H9 (cell line): ENCODE measurements at regions not wholly inside any gene's neighbourhood (a gene's known extent, or its start where the extent isn't known, plus 50 kb on each side); places are given as distances from the start of the nearest gene placed in this dataset.

Source experiments
- DNase-seq: peaks from one replicate; pipeline ENCODE4 v3.0.0-alpha.2; 2017
- H2AFZ ChIP-seq: one replicate; pipeline ENCODE4 v1.6.1; 2013; ENCODE audit warnings: mild to moderate bottlenecking, low read length, control low read depth, moderate library complexity
- H2AK5ac ChIP-seq: 2 replicates; pipeline ENCODE4 v1.6.1; 2013; ENCODE audit warnings: low read length, control low read depth, mixed read lengths; ENCODE audit not compliant: insufficient read length
- H2BK120ac ChIP-seq: one replicate; pipeline ENCODE4 v1.6.1; 2013; ENCODE audit warnings: low read depth, mild to moderate bottlenecking, low read length, control low read depth, inconsistent platforms; ENCODE audit not compliant: poor library complexity, severe bottlenecking
- H2BK12ac ChIP-seq: 2 replicates; pipeline ENCODE4 v1.6.1; 2013; ENCODE audit warnings: low read length, control low read depth, mixed read lengths, low read depth; ENCODE audit not compliant: insufficient read length
- H2BK15ac ChIP-seq: 2 replicates; pipeline ENCODE4 v1.6.1; 2013; ENCODE audit warnings: low read depth, low read length, control low read depth
- H2BK20ac ChIP-seq: one replicate; pipeline ENCODE4 v1.6.1; 2013; ENCODE audit warnings: low read depth, mild to moderate bottlenecking, low read length, control low read depth, inconsistent platforms; ENCODE audit not compliant: poor library complexity, severe bottlenecking
- H2BK5ac ChIP-seq: 2 replicates; pipeline ENCODE4 v1.6.1; 2013; ENCODE audit warnings: low read length, control low read depth, mixed read lengths; ENCODE audit not compliant: insufficient read length
- H3K14ac ChIP-seq: 2 replicates; pipeline ENCODE4 v1.6.1; 2013; ENCODE audit warnings: low read length, control low read depth; ENCODE audit not compliant: insufficient read depth
- H3K18ac ChIP-seq: 2 replicates; pipeline ENCODE4 v1.6.1; 2013; ENCODE audit warnings: low read depth, mild to moderate bottlenecking, mixed read lengths, low read length, control low read depth; ENCODE audit not compliant: insufficient read length
- H3K23ac ChIP-seq: 2 replicates; pipeline ENCODE4 v1.6.1; 2013; ENCODE audit warnings: low read length, control low read depth, mixed read lengths, low read depth; ENCODE audit not compliant: insufficient read length
- H3K23me2 ChIP-seq: 2 replicates; pipeline ENCODE4 v1.6.1; 2013; ENCODE audit warnings: low read depth, mild to moderate bottlenecking, mixed read lengths, low read length, control low read depth; ENCODE audit not compliant: insufficient read length, poor library complexity, severe bottlenecking
- H3K27ac ChIP-seq: 2 replicates; pipeline ENCODE4 v1.5.1; 2013; ENCODE audit warnings: low read length, control low read depth, mixed read lengths, low read depth; ENCODE audit not compliant: insufficient read length
- H3K27me3 ChIP-seq: 2 replicates; pipeline ENCODE4 v1.6.1; 2013; ENCODE audit warnings: low read length, control low read depth, inconsistent platforms; ENCODE audit not compliant: insufficient read depth
- H3K4ac ChIP-seq: 2 replicates; pipeline ENCODE4 v1.6.1; 2013; ENCODE audit warnings: low read depth, mild to moderate bottlenecking, control low read depth, inconsistent platforms, low read length, moderate library complexity
- H3K4me1 ChIP-seq: 2 replicates; pipeline ENCODE4 v1.6.1; 2013; ENCODE audit warnings: low read length, control low read depth, inconsistent platforms; ENCODE audit not compliant: insufficient read depth
- H3K4me2 ChIP-seq: 2 replicates; pipeline ENCODE4 v1.6.1; 2013; ENCODE audit warnings: low read length, control low read depth, mixed read lengths; ENCODE audit not compliant: insufficient read length, insufficient read depth
- H3K56ac ChIP-seq: 2 replicates; pipeline ENCODE4 v1.6.1; 2013; ENCODE audit warnings: low read depth, mild to moderate bottlenecking, mixed read lengths, low read length, control low read depth; ENCODE audit not compliant: insufficient read length
- H3K79me1 ChIP-seq: 2 replicates; pipeline ENCODE4 v1.6.1; 2013; ENCODE audit warnings: low read depth, mild to moderate bottlenecking, moderate library complexity, low read length, control low read depth, inconsistent platforms; ENCODE audit not compliant: insufficient read depth, poor library complexity, severe bottlenecking
- H3K79me2 ChIP-seq: 2 replicates; pipeline ENCODE4 v1.6.1; 2013; ENCODE audit warnings: low read length, control low read depth, inconsistent platforms; ENCODE audit not compliant: insufficient read depth
- H3K9ac ChIP-seq: 2 replicates; pipeline ENCODE4 v1.6.1; 2013; ENCODE audit warnings: low read length, control low read depth, mixed read lengths; ENCODE audit not compliant: insufficient read length; ENCODE audit errors: extremely low read depth
- H3K9me3 ChIP-seq: one replicate; pipeline ENCODE4 v1.6.1; 2013; ENCODE audit warnings: low read depth, low read length, inconsistent platforms; ENCODE audit not compliant: control insufficient read depth
- H3T11ph ChIP-seq: one replicate; pipeline ENCODE4 v1.6.1; 2013; ENCODE audit warnings: mild to moderate bottlenecking, low read length, control low read depth, inconsistent platforms
- H4K20me1 ChIP-seq: one replicate; pipeline ENCODE4 v1.6.1; 2013; ENCODE audit not compliant: control insufficient read depth, insufficient read length, insufficient read depth
- H4K5ac ChIP-seq: 2 replicates; pipeline ENCODE4 v1.6.1; 2013; ENCODE audit warnings: low read depth, mild to moderate bottlenecking, mixed read lengths, low read length, control low read depth; ENCODE audit not compliant: insufficient read length
- H4K8ac ChIP-seq: replicated peaks from 2 replicates; pipeline ENCODE4 v1.6.1; 2013; ENCODE audit warnings: low read length, control low read depth, mixed read lengths, low read depth; ENCODE audit not compliant: insufficient read length
- H4K91ac ChIP-seq: 2 replicates; pipeline ENCODE4 v1.6.1; 2013; ENCODE audit warnings: low read depth, mild to moderate bottlenecking, moderate library complexity, mixed read lengths, low read length, control low read depth; ENCODE audit not compliant: insufficient read length
- H3K27ac Mint-ChIP-seq, 3 experiments: 2 replicates in 2 of 3; 3 replicates in 1 of 3; pipeline ENCODE4 v1.8.0; 2020 to 2021; ENCODE audit warnings: mixed read lengths in 3 of 3, mild to moderate bottlenecking in 1 of 3, moderate library complexity in 1 of 3
- H3K27me3 Mint-ChIP-seq: 2 replicates; pipeline ENCODE4 v1.8.0; 2021; ENCODE audit warnings: low read depth, mild to moderate bottlenecking, moderate library complexity, mixed read lengths
- H3K36me3 Mint-ChIP-seq, 3 experiments: 2 replicates in 2 of 3; 3 replicates in 1 of 3; pipeline ENCODE4 v1.8.0; 2020 to 2021; ENCODE audit warnings: low read depth in 3 of 3, mixed read lengths in 3 of 3; ENCODE audit not compliant: insufficient read depth in 1 of 3
- H3K4me1 Mint-ChIP-seq, 2 experiments: 2 replicates each; pipeline ENCODE4 v1.8.0; 2020; ENCODE audit warnings: mixed read lengths in 2 of 2
- H3K4me3 Mint-ChIP-seq, 2 experiments: 2 replicates in 1 of 2; 3 replicates in 1 of 2; pipeline ENCODE4 v1.8.0; 2020 to 2021; ENCODE audit warnings: mild to moderate bottlenecking in 2 of 2, mixed read lengths in 2 of 2, moderate library complexity in 1 of 2
- H3K9me3 Mint-ChIP-seq, 2 experiments: 2 replicates in 1 of 2; 3 replicates in 1 of 2; pipeline ENCODE4 v1.8.0; 2020; ENCODE audit warnings: mild to moderate bottlenecking in 2 of 2, mixed read lengths in 2 of 2, moderate library complexity in 1 of 2
- CTCF ChIP-seq: fragments of 200-600 bp; sonication (generic); conservative IDR thresholded peaks from 3 replicates; pipeline ENCODE4 v1.8.0; 2021; ENCODE audit warnings: antibody characterized with exemption, mild to moderate bottlenecking
- WGBS: extraction: QIAGEN DNeasy Blood & Tissue Kit; methylation state at CpG from one replicate; pipeline ENCODE4 v1.1.7; 2013; ENCODE audit warnings: missing lambda C conversion rate, low lambda C conversion rate, mixed read lengths; ENCODE audit not compliant: insufficient read length; ENCODE audit errors: extremely low coverage; 5-methylcytosine and 5-hydroxymethylcytosine counted together

GRCh38 chr16:66295213-66295612, 71.3 kb upstream of the CDH5 start:
- Histone ChIP-seq H2AK5ac (no peak overlapping the region), H2BK20ac (no peak overlapping the region), H4K91ac (no peak overlapping the region), H3T11ph (no peak overlapping the region), H2BK5ac (no peak overlapping the region), H2BK12ac (no peak overlapping the region), H4K8ac (no peak overlapping the region), H4K20me1 (peaks cover 3% of the 10 kb centered on the region), H3K23ac (no peak overlapping the region), H3K79me2 (no peaks in the 10 kb centered on the region), H3K9me3 (no peaks in the 10 kb centered on the region), H3K14ac (no peak overlapping the region), H2BK15ac (no peak overlapping the region), H3K23me2 (no peaks in the 10 kb centered on the region), H3K9ac (no peak overlapping the region), H3K4me1 (no peaks in the 10 kb centered on the region), H3K4me2 (no peak overlapping the region), H3K79me1 (no peaks in the 10 kb centered on the region), H2BK120ac (no peak overlapping the region), H3K4ac (no peak overlapping the region), H3K27me3 (no peaks in the 10 kb centered on the region), H4K5ac (no peak overlapping the region), H3K18ac (no peak overlapping the region), H3K56ac (no peak overlapping the region), H2AFZ (no peak overlapping the region), H3K27ac (no peak overlapping the region)
- no peak for TF ChIP-seq CTCF
- WGBS: no CpG with 5 or more reads among the region's 6 CpGs
- H3K36me3 Mint-ChIP-seq: no peaks in the 10 kb centered on the region
- H3K27ac Mint-ChIP-seq: no peak overlapping the region
- DNase-seq: no peak
- H3K27me3 Mint-ChIP-seq: peaks cover 17% of the 10 kb centered on the region
- no peaks in the 10 kb centered on the region for H3K4me1 Mint-ChIP-seq
- H3K4me3 Mint-ChIP-seq: no peak overlapping the region
- H3K9me3 Mint-ChIP-seq: no peaks in the 10 kb centered on the region
